Erythroblast (primary cell): ENCODE measurements at regions not wholly inside any gene's neighbourhood (a gene's known extent, or its start where the extent isn't known, plus 50 kb on each side); places are given as distances from the start of the nearest gene placed in this dataset.

ENCODE experiments used
- GATA1 ChIP-seq: IDR thresholded peaks from 2 replicates; pipeline ENCODE4 v1.6.1; 2011; ENCODE audit warnings: low read depth, mild to moderate bottlenecking, control low read depth, low read length, moderate library complexity
- POLR2A ChIP-seq: IDR thresholded peaks from 2 replicates; pipeline ENCODE4 v1.6.1; 2011; ENCODE audit warnings: mild to moderate bottlenecking, low read length

DNA sequence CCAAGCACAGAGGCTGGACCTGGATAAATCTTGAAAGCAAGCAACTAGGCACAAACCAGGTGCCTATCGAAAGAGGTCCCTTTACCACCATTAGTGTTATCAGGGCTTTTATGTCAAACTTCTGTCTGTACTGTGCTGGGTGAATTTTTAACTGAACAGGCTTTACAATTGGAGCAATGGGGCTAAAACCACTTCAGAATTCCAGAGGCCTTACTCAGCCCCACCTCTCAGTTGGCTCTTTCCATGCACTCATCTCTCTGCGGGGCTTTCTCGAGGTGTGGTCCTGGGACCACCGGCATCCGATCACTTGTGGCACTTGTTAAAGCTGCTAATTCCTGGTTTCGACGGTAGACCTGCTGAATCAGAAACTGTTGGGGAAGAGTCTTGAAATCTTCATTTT lies 232.5 kb downstream of the SOX4 start:
- TF ChIP-seq POLR2A (no peak), GATA1 (no peak)
